ENCODE measurements at regions not wholly inside any gene's neighbourhood (a gene's known extent, or its start where the extent isn't known, plus 50 kb on each side); places are given as distances from the start of the nearest gene placed in this dataset.

- 100% methylated on average over 1 of the region's 3 CpGs for WGBS (ENCODE audit: insufficient coverage)
- H3K4me3 ChIP-seq (ENCODE audit: control insufficient read depth in 1 of 7, extremely low read depth in 1 of 7, insufficient read depth in 4 of 7, low read depth in 2 of 7, low read length in 6 of 7), result no peak overlapping the region
- H3K9me3 ChIP-seq (ENCODE audit: control extremely low read depth in 1 of 5, control insufficient read depth in 4 of 5, insufficient read depth in 2 of 5, low read depth in 1 of 5, low read length in 4 of 5), result no peaks in the 10 kb centered on the region
- DNase-seq, result no peak
- CTCF ChIA-PET, result no interaction called here
- H3K27ac ChIP-seq (ENCODE audit: insufficient read depth in 1 of 2, low read depth in 1 of 2, low read length in 2 of 2, poor library complexity in 1 of 2, severe bottlenecking in 2 of 2), result no peak overlapping the region
- H3K4me1 ChIP-seq (ENCODE audit: control extremely low read depth in 1 of 4, control insufficient read depth in 4 of 4, insufficient read depth in 4 of 4, low read length in 3 of 4), result no peaks in the 10 kb centered on the region
- no peaks in the 10 kb centered on the region for H3K27me3 ChIP-seq (replicated peaks in 2 of 5; ENCODE audit: control insufficient read depth in 4 of 5, insufficient read depth in 5 of 5, low read length in 4 of 5)
- H3K36me3 ChIP-seq (ENCODE audit: control insufficient read depth in 4 of 4, insufficient read depth in 4 of 4, low read length in 3 of 4), result no peaks in the 10 kb centered on the region
- POLR2A ChIA-PET, result no interaction called here
Measured at GRCh38 chr3:106014971-106015370, 146.2 kb upstream of the CBLB start.

DNA sequence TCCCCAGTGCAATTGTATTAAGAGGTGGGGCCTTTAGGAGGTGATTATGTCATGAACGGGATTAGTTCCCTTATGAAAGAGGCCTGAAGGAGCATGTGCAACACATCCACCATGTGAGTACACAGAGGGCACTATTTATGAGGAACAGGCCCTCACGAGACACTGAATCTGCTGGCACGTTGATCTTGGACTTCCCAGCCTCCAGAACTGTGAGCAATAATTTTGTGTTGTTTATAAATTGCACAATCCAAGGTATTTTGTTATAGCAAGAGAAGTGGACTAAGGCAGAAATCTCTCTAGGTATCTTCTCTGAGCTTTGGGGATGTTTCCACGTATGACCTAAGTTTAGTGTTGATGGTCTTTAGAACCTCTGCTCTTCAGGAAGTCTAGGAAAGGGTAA is 149.3 kb upstream of the CBLB start:
- CTCF ChIA-PET, result no interaction called here
- no peaks in the 10 kb centered on the region for H3K36me3 ChIP-seq (ENCODE audit: control insufficient read depth in 4 of 4, insufficient read depth in 4 of 4, low read length in 3 of 4)
- no peak overlapping the region for H3K27ac ChIP-seq (ENCODE audit: insufficient read depth in 1 of 2, low read depth in 1 of 2, low read length in 2 of 2, poor library complexity in 1 of 2, severe bottlenecking in 2 of 2)
- no peaks in the 10 kb centered on the region for H3K4me1 ChIP-seq (ENCODE audit: control extremely low read depth in 1 of 4, control insufficient read depth in 4 of 4, insufficient read depth in 4 of 4, low read length in 3 of 4)
- WGBS (ENCODE audit: insufficient coverage), result 93% methylated on average over 4 of the region's 4 CpGs
- POLR2A ChIA-PET, result no interaction called here
- H3K4me3 ChIP-seq (ENCODE audit: control insufficient read depth in 1 of 7, extremely low read depth in 1 of 7, insufficient read depth in 4 of 7, low read depth in 2 of 7, low read length in 6 of 7), result no peak overlapping the region
- DNase-seq, result no peak
- H3K9me3 ChIP-seq (ENCODE audit: control extremely low read depth in 1 of 5, control insufficient read depth in 4 of 5, insufficient read depth in 2 of 5, low read depth in 1 of 5, low read length in 4 of 5), result no peaks in the 10 kb centered on the region
- H3K27me3 ChIP-seq (replicated peaks in 2 of 5; ENCODE audit: control insufficient read depth in 4 of 5, insufficient read depth in 5 of 5, low read length in 4 of 5), result no peaks in the 10 kb centered on the region

DNA sequence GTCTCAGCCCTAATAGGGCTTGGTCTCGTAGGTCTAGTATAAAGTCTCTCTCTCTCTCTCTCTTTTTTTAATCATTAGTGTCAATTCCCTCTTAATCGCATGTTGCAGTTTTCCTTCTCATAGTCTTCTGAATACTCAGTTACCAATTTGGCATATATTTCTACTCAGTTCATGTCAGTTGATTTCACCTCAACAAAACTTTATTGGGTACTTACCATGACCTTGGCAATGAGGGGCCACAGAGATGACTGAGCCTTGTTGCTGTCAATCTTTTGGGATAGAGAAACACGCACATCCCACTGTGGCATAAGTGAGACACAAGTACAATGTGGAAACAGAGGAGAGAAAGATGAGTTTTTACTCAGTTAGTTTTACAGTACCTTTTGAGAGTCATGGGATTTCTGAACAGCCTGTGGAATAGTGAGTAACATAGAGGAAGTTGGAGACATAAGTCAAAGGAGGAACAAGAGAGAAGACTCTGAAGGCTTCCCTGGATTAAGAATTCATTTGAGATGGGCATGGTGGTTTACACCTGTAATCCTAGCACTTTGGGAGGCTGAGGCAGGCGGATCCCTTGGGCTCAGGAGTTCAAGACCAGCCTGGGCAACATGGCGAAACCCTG is 150.2 kb upstream of the CBLB start:
- DNase-seq, result no peak
- ChIA-PET CTCF (no interaction called here), POLR2A (no interaction called here)
- Histone ChIP-seq H3K36me3 (ENCODE audit: control insufficient read depth in 4 of 4, insufficient read depth in 4 of 4, low read length in 3 of 4) (no peaks in the 10 kb centered on the region), H3K4me1 (ENCODE audit: control extremely low read depth in 1 of 4, control insufficient read depth in 4 of 4, insufficient read depth in 4 of 4, low read length in 3 of 4) (no peaks in the 10 kb centered on the region), H3K9me3 (ENCODE audit: control extremely low read depth in 1 of 5, control insufficient read depth in 4 of 5, insufficient read depth in 2 of 5, low read depth in 1 of 5, low read length in 4 of 5) (no peaks in the 10 kb centered on the region), H3K4me3 (ENCODE audit: control insufficient read depth in 1 of 7, extremely low read depth in 1 of 7, insufficient read depth in 4 of 7, low read depth in 2 of 7, low read length in 6 of 7) (no peak overlapping the region), H3K27me3 (replicated peaks in 2 of 5; ENCODE audit: control insufficient read depth in 4 of 5, insufficient read depth in 5 of 5, low read length in 4 of 5) (no peaks in the 10 kb centered on the region), H3K27ac (ENCODE audit: insufficient read depth in 1 of 2, low read depth in 1 of 2, low read length in 2 of 2, poor library complexity in 1 of 2, severe bottlenecking in 2 of 2) (no peak overlapping the region)
- WGBS (ENCODE audit: insufficient coverage), result 100% methylated on average over 4 of the region's 5 CpGs

DNA sequence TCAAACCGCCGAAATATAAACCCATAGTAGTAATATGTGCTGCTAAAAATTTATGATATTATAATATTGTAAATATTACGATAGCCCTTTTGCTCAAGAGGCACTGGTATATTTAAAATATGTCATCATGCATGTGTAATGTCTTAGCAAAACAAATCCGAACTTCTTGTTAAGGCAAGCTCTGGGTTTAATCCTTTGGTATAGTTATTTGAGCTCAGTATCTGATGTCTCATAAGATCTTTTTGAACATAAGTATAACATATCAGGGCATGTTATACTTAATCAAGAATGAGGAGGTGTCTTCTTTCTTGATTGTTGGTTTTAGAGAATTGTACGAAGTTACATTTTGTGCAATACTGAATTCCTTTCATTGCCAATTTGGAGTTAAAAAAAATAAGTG is 154.1 kb upstream of the CBLB start:
- Histone ChIP-seq H3K36me3 (ENCODE audit: control insufficient read depth in 4 of 4, insufficient read depth in 4 of 4, low read length in 3 of 4) (no peaks in the 10 kb centered on the region), H3K4me3 (ENCODE audit: control insufficient read depth in 1 of 7, extremely low read depth in 1 of 7, insufficient read depth in 4 of 7, low read depth in 2 of 7, low read length in 6 of 7) (no peak overlapping the region), H3K27me3 (replicated peaks in 2 of 5; ENCODE audit: control insufficient read depth in 4 of 5, insufficient read depth in 5 of 5, low read length in 4 of 5) (no peaks in the 10 kb centered on the region), H3K27ac (ENCODE audit: insufficient read depth in 1 of 2, low read depth in 1 of 2, low read length in 2 of 2, poor library complexity in 1 of 2, severe bottlenecking in 2 of 2) (no peak overlapping the region), H3K4me1 (ENCODE audit: control extremely low read depth in 1 of 4, control insufficient read depth in 4 of 4, insufficient read depth in 4 of 4, low read length in 3 of 4) (no peaks in the 10 kb centered on the region), H3K9me3 (ENCODE audit: control extremely low read depth in 1 of 5, control insufficient read depth in 4 of 5, insufficient read depth in 2 of 5, low read depth in 1 of 5, low read length in 4 of 5) (no peaks in the 10 kb centered on the region)
- WGBS (ENCODE audit: insufficient coverage), result 100% methylated on average over 1 of the region's 5 CpGs
- DNase-seq, result no peak
- ChIA-PET POLR2A (no interaction called here), CTCF (no interaction called here)

DNA sequence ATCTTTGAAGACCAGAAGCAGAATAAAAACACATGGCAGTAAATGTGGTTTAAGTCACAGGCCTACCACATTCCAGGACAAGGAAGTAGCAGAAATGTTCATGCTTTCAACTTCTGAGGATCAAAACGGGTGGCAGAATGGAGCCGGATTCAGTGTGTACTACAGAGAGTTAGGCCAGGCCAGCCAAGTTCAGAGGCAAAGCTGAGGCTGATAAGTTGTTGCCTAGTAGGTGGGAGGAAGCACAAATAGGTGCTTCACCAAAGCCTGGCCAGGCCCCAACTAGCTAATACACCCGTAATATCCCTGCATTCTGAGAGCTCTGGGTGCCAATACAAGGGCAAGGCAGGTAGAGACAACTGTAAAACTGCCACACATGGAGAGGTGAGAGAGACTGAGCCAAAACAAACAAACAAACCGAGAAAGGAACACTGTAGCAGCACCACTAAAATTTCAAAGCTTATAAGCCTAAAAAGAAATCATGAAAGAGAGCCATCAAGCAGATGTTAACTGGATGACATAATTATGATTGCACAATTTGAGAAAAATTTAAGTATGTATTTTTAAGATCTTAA is 156.4 kb upstream of the CBLB start:
- ChIA-PET POLR2A (no interaction called here), CTCF (interaction anchor here (0.5 kb wide), 1 partner anchor 37 kb away, joined by 3 read pairs; no protein-coding TSS in a partner anchor)
- WGBS (ENCODE audit: insufficient coverage), result 95% methylated on average over 4 of the region's 4 CpGs
- H3K36me3 ChIP-seq (ENCODE audit: control insufficient read depth in 4 of 4, insufficient read depth in 4 of 4, low read length in 3 of 4), result no peaks in the 10 kb centered on the region
- no peak overlapping the region for H3K27ac ChIP-seq (ENCODE audit: insufficient read depth in 1 of 2, low read depth in 1 of 2, low read length in 2 of 2, poor library complexity in 1 of 2, severe bottlenecking in 2 of 2)
- H3K9me3 ChIP-seq (ENCODE audit: control extremely low read depth in 1 of 5, control insufficient read depth in 4 of 5, insufficient read depth in 2 of 5, low read depth in 1 of 5, low read length in 4 of 5), result no peaks in the 10 kb centered on the region
- no peaks in the 10 kb centered on the region for H3K4me1 ChIP-seq (ENCODE audit: control extremely low read depth in 1 of 4, control insufficient read depth in 4 of 4, insufficient read depth in 4 of 4, low read length in 3 of 4)
- H3K27me3 ChIP-seq (replicated peaks in 2 of 5; ENCODE audit: control insufficient read depth in 4 of 5, insufficient read depth in 5 of 5, low read length in 4 of 5), result no peaks in the 10 kb centered on the region
- no peak overlapping the region for H3K4me3 ChIP-seq (ENCODE audit: control insufficient read depth in 1 of 7, extremely low read depth in 1 of 7, insufficient read depth in 4 of 7, low read depth in 2 of 7, low read length in 6 of 7)
- DNase-seq, result no peak

- Histone ChIP-seq H3K9me3 (ENCODE audit: control extremely low read depth in 1 of 5, control insufficient read depth in 4 of 5, insufficient read depth in 2 of 5, low read depth in 1 of 5, low read length in 4 of 5) (no peaks in the 10 kb centered on the region), H3K4me1 (ENCODE audit: control extremely low read depth in 1 of 4, control insufficient read depth in 4 of 4, insufficient read depth in 4 of 4, low read length in 3 of 4) (no peaks in the 10 kb centered on the region), H3K27ac (ENCODE audit: insufficient read depth in 1 of 2, low read depth in 1 of 2, low read length in 2 of 2, poor library complexity in 1 of 2, severe bottlenecking in 2 of 2) (no peak overlapping the region), H3K4me3 (ENCODE audit: control insufficient read depth in 1 of 7, extremely low read depth in 1 of 7, insufficient read depth in 4 of 7, low read depth in 2 of 7, low read length in 6 of 7) (no peak overlapping the region), H3K27me3 (replicated peaks in 2 of 5; ENCODE audit: control insufficient read depth in 4 of 5, insufficient read depth in 5 of 5, low read length in 4 of 5) (no peaks in the 10 kb centered on the region), H3K36me3 (ENCODE audit: control insufficient read depth in 4 of 4, insufficient read depth in 4 of 4, low read length in 3 of 4) (no peaks in the 10 kb centered on the region)
- POLR2A ChIA-PET, result no interaction called here
- no peak for DNase-seq
- 100% methylated on average over 1 of the region's 4 CpGs for WGBS (ENCODE audit: insufficient coverage)
- CTCF ChIA-PET, result no interaction called here
Measured at GRCh38 chr3:106029954-106030626, 161.3 kb upstream of the CBLB start.

DNA sequence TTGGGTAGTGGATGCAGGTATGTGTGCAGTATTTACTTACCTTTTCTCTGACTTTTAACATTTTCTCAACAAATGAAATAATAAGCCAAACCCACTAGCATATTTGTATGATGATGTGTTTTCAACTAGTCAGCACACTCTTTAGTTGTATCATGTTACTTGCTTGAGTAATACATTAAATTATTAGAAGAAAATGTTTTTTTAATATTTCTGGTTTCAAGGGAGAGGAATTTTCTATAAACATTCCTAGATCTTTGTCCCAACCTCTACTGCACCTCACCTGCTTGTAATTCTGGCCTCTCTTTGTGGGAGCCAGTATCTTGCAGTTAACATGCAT is 161.8 kb upstream of the CBLB start:
- no peak for DNase-seq
- H3K4me3 ChIP-seq (ENCODE audit: control insufficient read depth in 1 of 7, extremely low read depth in 1 of 7, insufficient read depth in 4 of 7, low read depth in 2 of 7, low read length in 6 of 7), result no peak overlapping the region
- H3K36me3 ChIP-seq (ENCODE audit: control insufficient read depth in 4 of 4, insufficient read depth in 4 of 4, low read length in 3 of 4), result no peaks in the 10 kb centered on the region
- H3K9me3 ChIP-seq (ENCODE audit: control extremely low read depth in 1 of 5, control insufficient read depth in 4 of 5, insufficient read depth in 2 of 5, low read depth in 1 of 5, low read length in 4 of 5), result no peaks in the 10 kb centered on the region
- CTCF ChIA-PET, result no interaction called here
- H3K27ac ChIP-seq (ENCODE audit: insufficient read depth in 1 of 2, low read depth in 1 of 2, low read length in 2 of 2, poor library complexity in 1 of 2, severe bottlenecking in 2 of 2), result no peak overlapping the region
- no peaks in the 10 kb centered on the region for H3K4me1 ChIP-seq (ENCODE audit: control extremely low read depth in 1 of 4, control insufficient read depth in 4 of 4, insufficient read depth in 4 of 4, low read length in 3 of 4)
- POLR2A ChIA-PET, result no interaction called here
- H3K27me3 ChIP-seq (replicated peaks in 2 of 5; ENCODE audit: control insufficient read depth in 4 of 5, insufficient read depth in 5 of 5, low read length in 4 of 5), result no peaks in the 10 kb centered on the region

Data from common myeloid progenitor, CD34-positive (primary cell).